22Rv1 (cell line): ENCODE measurements at regions not wholly inside any gene's neighbourhood (a gene's known extent, or its start where the extent isn't known, plus 50 kb on each side); places are given as distances from the start of the nearest gene placed in this dataset.

Experiments
- H3K27ac ChIP-seq: fragments of 450-650 bp; 2 replicates; pipeline ENCODE4 v1.5.1; 2017
- ZFX ChIP-seq: fragments of 450-650 bp; IDR thresholded peaks from 2 replicates; pipeline ENCODE4 v1.6.1; 2017; ENCODE audit warnings: antibody characterized with exemption, borderline replicate concordance
- TF ChIP-seq, protein P1 (sequence below): fragments of 450-650 bp; IDR thresholded peaks from 2 replicates; pipeline ENCODE4 v1.5.1; 2017; ENCODE audit warnings: mild to moderate bottlenecking

DNA sequence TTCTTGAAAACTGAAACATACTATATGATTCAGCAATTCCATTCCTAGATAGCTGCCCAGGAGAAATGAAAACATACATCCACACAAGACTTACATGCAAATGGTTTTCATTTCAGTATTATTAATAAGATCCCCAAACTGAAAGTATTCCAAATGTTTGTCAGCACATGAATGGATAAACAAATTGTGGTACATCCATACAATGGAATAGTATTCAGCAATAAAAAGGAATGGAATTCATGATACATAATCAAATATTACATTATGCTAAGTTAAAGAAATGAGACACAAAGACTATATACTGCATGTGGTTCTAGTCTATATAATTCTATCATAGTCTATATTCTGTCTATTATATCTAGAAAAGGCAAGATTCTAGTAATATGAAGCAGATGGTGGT is 152.4 kb upstream of the KIT start:
- no peak overlapping the region for H3K27ac ChIP-seq
- TF ChIP-seq, protein P1, sequence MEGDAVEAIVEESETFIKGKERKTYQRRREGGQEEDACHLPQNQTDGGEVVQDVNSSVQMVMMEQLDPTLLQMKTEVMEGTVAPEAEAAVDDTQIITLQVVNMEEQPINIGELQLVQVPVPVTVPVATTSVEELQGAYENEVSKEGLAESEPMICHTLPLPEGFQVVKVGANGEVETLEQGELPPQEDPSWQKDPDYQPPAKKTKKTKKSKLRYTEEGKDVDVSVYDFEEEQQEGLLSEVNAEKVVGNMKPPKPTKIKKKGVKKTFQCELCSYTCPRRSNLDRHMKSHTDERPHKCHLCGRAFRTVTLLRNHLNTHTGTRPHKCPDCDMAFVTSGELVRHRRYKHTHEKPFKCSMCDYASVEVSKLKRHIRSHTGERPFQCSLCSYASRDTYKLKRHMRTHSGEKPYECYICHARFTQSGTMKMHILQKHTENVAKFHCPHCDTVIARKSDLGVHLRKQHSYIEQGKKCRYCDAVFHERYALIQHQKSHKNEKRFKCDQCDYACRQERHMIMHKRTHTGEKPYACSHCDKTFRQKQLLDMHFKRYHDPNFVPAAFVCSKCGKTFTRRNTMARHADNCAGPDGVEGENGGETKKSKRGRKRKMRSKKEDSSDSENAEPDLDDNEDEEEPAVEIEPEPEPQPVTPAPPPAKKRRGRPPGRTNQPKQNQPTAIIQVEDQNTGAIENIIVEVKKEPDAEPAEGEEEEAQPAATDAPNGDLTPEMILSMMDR: no peak
- no peak for TF ChIP-seq ZFX

DNA sequence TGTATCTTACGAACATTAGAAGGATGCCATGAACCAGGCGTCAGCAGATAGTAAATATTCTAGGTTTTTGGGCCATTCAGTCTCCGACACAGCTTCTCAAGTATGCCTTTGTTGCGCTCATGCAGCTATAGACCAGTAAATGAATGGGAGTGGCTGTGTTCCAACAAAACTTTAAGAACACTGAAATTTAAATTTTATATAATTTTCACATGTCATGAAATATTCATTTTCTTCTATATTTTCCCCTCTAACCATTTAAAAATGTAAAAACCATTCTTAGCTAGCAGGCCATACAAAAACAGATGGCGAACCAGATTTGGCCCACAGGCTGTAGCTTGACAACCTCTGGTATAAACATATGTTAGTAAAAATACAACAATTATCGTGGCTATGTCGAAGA is 151.8 kb upstream of the KIT start:
- no peak overlapping the region for H3K27ac ChIP-seq
- no peak for TF ChIP-seq ZFX
- TF ChIP-seq, protein P1: no peak

DNA sequence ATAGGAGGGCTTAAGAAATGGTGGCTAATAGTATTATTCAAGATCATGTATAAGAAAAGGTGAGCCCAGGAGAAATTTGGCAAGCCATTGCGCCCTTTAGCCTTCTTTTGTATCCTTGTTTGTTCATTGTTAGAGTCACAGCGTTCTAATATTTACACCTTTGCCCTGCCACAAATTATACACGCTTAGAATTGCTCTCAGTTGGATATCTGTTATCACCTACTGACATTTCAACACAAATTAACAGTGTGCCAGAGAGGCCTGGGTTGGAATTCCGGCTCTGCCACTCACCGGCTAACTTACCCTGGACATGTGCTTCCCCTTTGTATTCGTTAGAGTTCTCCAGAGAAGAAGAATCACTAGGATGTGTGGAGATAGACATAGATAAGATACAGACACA is 148.7 kb upstream of the KIT start:
- H3K27ac ChIP-seq: no peak overlapping the region
- TF ChIP-seq, protein P1: no peak
- no peak for TF ChIP-seq ZFX

DNA sequence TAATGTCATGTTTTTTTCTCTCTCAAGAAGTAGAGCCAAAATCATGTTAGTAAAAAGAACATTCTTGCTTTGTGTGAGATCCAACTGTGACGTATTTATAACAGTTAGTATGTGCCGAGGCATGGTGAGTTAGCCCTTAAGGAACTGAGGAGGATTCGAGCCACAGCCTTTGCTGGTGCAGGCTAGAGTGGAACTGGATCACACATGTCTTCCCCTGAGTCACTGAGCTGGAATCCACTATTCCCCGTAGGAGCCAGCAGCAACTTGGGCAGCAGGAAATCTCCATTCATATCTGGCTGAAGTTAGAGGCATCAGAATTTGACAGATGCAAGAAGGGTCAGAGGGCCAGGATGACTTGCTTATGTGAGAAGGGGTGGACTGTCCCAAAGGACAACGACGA is 144.6 kb upstream of the KIT start:
- H3K27ac ChIP-seq: no peak overlapping the region
- TF ChIP-seq, protein P1: no peak
- no peak for TF ChIP-seq ZFX

DNA sequence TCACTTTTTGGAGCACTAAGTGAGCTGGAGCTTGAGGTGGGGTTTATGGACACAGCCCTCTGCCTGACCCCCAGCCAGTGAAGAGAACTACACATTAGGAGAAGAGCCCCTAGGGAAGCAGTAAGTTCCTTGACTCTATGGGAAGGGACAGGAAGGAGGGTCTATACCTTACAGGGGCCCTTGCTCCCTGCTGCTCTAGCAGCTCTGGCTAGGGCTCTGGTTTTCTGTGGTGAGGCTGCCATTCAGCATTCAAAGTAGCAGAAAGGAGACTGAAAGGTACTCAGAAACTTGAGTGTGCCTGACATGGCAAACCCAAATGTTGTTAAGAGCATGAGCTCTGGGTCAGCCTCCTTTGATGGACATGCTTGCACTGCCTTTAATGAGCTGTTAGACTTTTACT is 144.0 kb upstream of the KIT start:
- H3K27ac ChIP-seq: no peak overlapping the region
- TF ChIP-seq ZFX: no peak
- TF ChIP-seq, protein P1: no peak

DNA sequence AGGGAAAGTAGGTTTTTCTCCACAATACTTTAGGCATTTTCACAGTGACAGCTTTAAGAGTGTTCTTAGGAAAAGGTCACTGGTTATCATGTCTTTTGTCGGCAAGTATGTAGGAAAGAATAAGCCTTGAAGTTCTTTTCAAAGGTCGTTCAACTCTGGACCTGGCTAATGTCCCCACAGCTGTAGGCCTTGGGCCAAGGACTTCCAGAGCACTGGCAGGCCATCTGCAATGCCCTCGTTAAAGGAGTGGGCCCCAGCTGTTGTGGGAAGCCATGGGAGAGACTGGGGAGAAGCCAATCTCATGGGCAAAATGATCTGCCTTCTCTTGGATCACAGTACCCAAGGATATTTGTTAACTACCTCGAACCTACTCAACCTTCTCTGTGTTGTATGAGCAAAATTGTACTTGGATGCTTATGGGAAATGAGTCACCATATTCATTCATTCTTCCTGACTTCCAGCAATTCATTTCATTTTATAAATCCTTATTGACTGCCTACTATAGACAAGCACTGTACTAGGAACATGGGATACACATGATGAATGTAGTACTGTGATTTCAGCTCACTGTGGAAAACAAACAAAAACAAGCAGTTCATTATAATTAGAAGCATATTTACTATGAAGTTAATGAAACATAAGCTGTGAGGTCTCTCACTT is 141.1 kb upstream of the KIT start:
- TF ChIP-seq, protein P1: no peak
- no peak for TF ChIP-seq ZFX
- H3K27ac ChIP-seq: no peak overlapping the region

DNA sequence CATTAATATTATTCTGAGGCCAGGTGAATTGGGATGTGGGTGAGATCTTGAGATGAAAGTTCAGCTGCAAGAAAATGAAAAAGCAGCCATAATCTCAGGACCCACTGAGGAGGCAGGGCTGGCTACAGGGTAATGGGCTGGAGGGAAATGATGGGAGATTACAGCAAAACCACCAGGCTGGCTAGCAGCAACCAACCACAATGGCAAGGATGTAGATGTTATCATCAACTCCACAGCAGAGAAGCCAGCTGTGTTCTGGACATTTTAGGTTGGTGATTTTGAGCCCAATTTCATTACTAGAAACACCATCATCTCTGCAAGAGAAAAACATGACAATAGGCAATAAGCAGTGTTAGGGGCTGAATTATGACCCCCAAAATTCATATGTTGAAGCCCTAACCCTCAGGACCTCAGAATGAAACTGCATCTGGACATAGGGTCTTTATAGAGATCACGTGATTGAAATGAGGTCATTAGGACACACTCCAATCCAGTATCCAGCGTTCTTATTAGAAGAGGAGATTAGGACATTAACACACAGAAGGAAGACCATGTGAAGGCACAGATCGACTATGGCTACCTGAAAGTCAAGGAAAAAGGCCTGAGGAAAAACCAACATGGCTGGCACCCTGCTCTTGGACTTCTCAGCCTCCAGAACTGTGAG is 139.8 kb upstream of the KIT start:
- H3K27ac ChIP-seq: no peak overlapping the region
- TF ChIP-seq, protein P1: no peak
- no peak for TF ChIP-seq ZFX
